K562 (cell line): ENCODE measurements at regions not wholly inside any gene's neighbourhood (a gene's known extent, or its start where the extent isn't known, plus 50 kb on each side); places are given as distances from the start of the nearest gene placed in this dataset.
A peak's percentile ranks its signal among the peaks of the same experiment; 100 is the strongest.

Experiments
- ATAC-seq: fragments of 200-7000 bp; cut with Tn5 transposase; 3 replicates; pipeline ENCODE4 v1.9.1; 2020; ENCODE audit warnings: moderate library complexity
- BruUV-seq: library from RNA; stranded (reverse); fragments of 400-500 nt; replicated peaks from 2 replicates; lab custom pipeline; 2021; lab: Mats Ljungman, UMichigan
- CTCF ChIA-PET: fragments of 300-600 bp; formaldehyde crosslinking; extraction: SDS; loops from one replicate; lab custom pipeline; 2021; ENCODE audit warnings: low intra/inter-chr PET ratio; lab: Yijun Ruan, JAX
- POLR2A ChIA-PET: fragments of 300-600, 350-650 bp; sonication (Branson Sonifier 250); formaldehyde crosslinking; extraction: SDS; loops from one replicate; lab custom pipeline; 2021; ENCODE audit warnings: antibody characterized with exemption, inconsistent platforms; lab: Yijun Ruan, JAX
- DNase-seq, 4 experiments: peaks; one replicate each; pipeline versions ENCODE4 v3.0.0 to v3.0.0-alpha.2; 2011 to 2018; ENCODE audit warnings: low spot score in 3 of 4, mixed read lengths in 3 of 4; ENCODE audit errors: extremely low read depth in 1 of 4
- FAIRE-seq: peaks from 2 replicates; lab custom pipeline; 2011; peaks lifted over from hg19 to GRCh38; lab: Jason Lieb, UNC
- H2AFZ ChIP-seq: 2 replicates; pipeline ENCODE4 v1.6.0; 2011; ENCODE audit warnings: low read depth, low read length, control low read depth, inconsistent platforms
- H3K27ac ChIP-seq: fragments of 200-600 bp; 3 replicates; pipeline ENCODE4 v1.8.0; 2011; ENCODE audit warnings: low read depth, mild to moderate bottlenecking, control low read depth, inconsistent platforms, low read length, moderate library complexity, mixed read lengths; ENCODE audit errors: extremely low read depth
- H3K27me3 ChIP-seq, 2 experiments: fragments of 300-600 bp in 1 of 2; 2 replicates in 1 of 2; 3 replicates in 1 of 2; pipeline versions ENCODE4 v1.6.0 to v1.8.0; 2011; ENCODE audit warnings: inconsistent platforms in 2 of 2, low read length in 2 of 2, mild to moderate bottlenecking in 1 of 2, mixed read lengths in 1 of 2, moderate library complexity in 1 of 2; ENCODE audit not compliant: control insufficient read depth in 2 of 2, insufficient read depth in 2 of 2
- H3K36me3 ChIP-seq: fragments of 300-600 bp; 3 replicates; pipeline ENCODE4 v1.8.0; 2011; ENCODE audit warnings: mild to moderate bottlenecking, low read length, inconsistent platforms; ENCODE audit not compliant: control insufficient read depth, insufficient read depth
- H3K4me1 ChIP-seq, 2 experiments: fragments of 200-600 bp in 1 of 2; replicated peaks in 1 of 2; 2 replicates in 1 of 2; 3 replicates in 1 of 2; pipeline versions ENCODE4 v1.5.1 to v1.8.0; 2011; ENCODE audit warnings: inconsistent platforms in 2 of 2, low read length in 2 of 2, mild to moderate bottlenecking in 1 of 2, mixed read lengths in 1 of 2, moderate library complexity in 1 of 2; ENCODE audit not compliant: control insufficient read depth in 2 of 2, insufficient read depth in 2 of 2
- H3K4me2 ChIP-seq: 2 replicates; pipeline ENCODE4 v1.6.1; 2011; ENCODE audit warnings: low read length, control low read depth, inconsistent platforms, mixed read lengths; ENCODE audit not compliant: insufficient read depth
- H3K4me3 ChIP-seq: fragments of 200-600 bp; sonication (generic), shearing (Covaris generic); 2 replicates; pipeline ENCODE4 v1.5.1; 2016; ENCODE audit warnings: control low read depth, inconsistent platforms
- H3K79me2 ChIP-seq: fragments of 200-600 bp; 3 replicates; pipeline ENCODE4 v1.8.0; 2011; ENCODE audit warnings: low read length, inconsistent platforms; ENCODE audit not compliant: control insufficient read depth, insufficient read depth
- H3K9ac ChIP-seq, 2 experiments: 2 replicates each; pipeline versions ENCODE4 v1.6.0 to v1.6.1; 2011; ENCODE audit warnings: low read depth in 2 of 2, low read length in 2 of 2, control low read depth in 1 of 2, inconsistent platforms in 1 of 2, mild to moderate bottlenecking in 1 of 2, mixed read lengths in 1 of 2; ENCODE audit not compliant: insufficient read depth in 1 of 2
- H3K9me1 ChIP-seq: one replicate; pipeline ENCODE4 v1.6.0; 2011; ENCODE audit warnings: inconsistent platforms, mild to moderate bottlenecking, low read length, moderate library complexity; ENCODE audit not compliant: control insufficient read depth, insufficient read depth
- H3K9me3 ChIP-seq: replicated peaks from 2 replicates; pipeline ENCODE4 v1.5.1; 2011; ENCODE audit warnings: low read depth, low read length, inconsistent platforms; ENCODE audit not compliant: control insufficient read depth, insufficient read depth
- H4K20me1 ChIP-seq: replicated peaks from 2 replicates; pipeline ENCODE4 v1.6.1; 2011; ENCODE audit warnings: low read length, inconsistent platforms, mixed read lengths; ENCODE audit not compliant: control insufficient read depth, insufficient read depth
- ASH1L ChIP-seq: fragments of 450-650 bp; IDR thresholded peaks from 2 replicates; pipeline ENCODE4 v1.6.1; 2018; ENCODE audit warnings: borderline replicate concordance, mild to moderate bottlenecking, low read depth; ENCODE audit not compliant: partially characterized antibody
- HNRNPLL ChIP-seq: fragments of 200-400 bp; formaldehyde crosslinking; IDR thresholded peaks from 2 replicates; pipeline ENCODE4 v1.6.1; 2017; ENCODE audit warnings: low read length, low read depth, mild to moderate bottlenecking; ENCODE audit not compliant: poor library complexity, severe bottlenecking
- HNRNPUL1 ChIP-seq: fragments of 200-400 bp; formaldehyde crosslinking; IDR thresholded peaks from 2 replicates; pipeline ENCODE4 v1.6.1; 2017; ENCODE audit warnings: low read length
- IRF9 ChIP-seq: fragments of 450-650 bp; IDR thresholded peaks from 2 replicates; pipeline ENCODE4 v1.6.1; 2016; ENCODE audit warnings: missing biosample characterization, missing genetic modification characterization
- NRF1 ChIP-seq, 2 experiments: fragments of 450-650 bp; IDR thresholded peaks in 1 of 2; conservative IDR thresholded peaks in 1 of 2; 2 replicates each; pipeline ENCODE4 v1.6.1; 2014; ENCODE audit warnings: mild to moderate bottlenecking in 2 of 2
- RFX1 ChIP-seq: fragments of 450-650 bp; IDR thresholded peaks from 2 replicates; pipeline ENCODE4 v1.6.1; 2016; ENCODE audit warnings: mild to moderate bottlenecking, moderate library complexity
- WGBS: fragments of 100-300 bp; shearing (Covaris generic); methylation state at CpG from one replicate; pipeline ENCODE4 v1.1.6; 2016; ENCODE audit warnings: low coverage, mixed read lengths; ENCODE audit not compliant: insufficient coverage; ENCODE audit errors: missing lambda C conversion rate; 5-methylcytosine and 5-hydroxymethylcytosine counted together
- in situ Hi-C: fragments of 300-500 bp; cut with MboI; formaldehyde crosslinking; loops from 4 replicates; pipeline ENCODE4 v1.15.0; 2018; ENCODE audit warnings: inconsistent platforms, mixed read lengths
- intact Hi-C: fragments of 100-400 bp; cut with micrococcal nuclease; formaldehyde crosslinking; loops from 2 replicates; pipeline ENCODE4 v1.14.2; 2022

GRCh38 chr7:155928583-155928982 is 116.3 kb upstream of the SHH start:
- Histone ChIP-seq H3K4me1 (no peaks in the 10 kb centered on the region), H2AFZ (no peak overlapping the region), H3K4me3 (no peak overlapping the region), H3K4me2 (no peak overlapping the region), H3K9me3 (peaks cover 1% of the 10 kb centered on the region; the same call in 1 of the 2 replicates), H3K36me3 (no peaks in the 10 kb centered on the region), H3K27ac (no peak overlapping the region), H3K27me3 (peaks cover 10 to 48% of the 10 kb centered on the region in 2 experiments; a peak in 4 of 5 replicates), H4K20me1 (no peaks in the 10 kb centered on the region), H3K9me1 (peaks cover 4% of the 10 kb centered on the region), H3K9ac (no peak overlapping the region), H3K79me2 (no peaks in the 10 kb centered on the region)
- ATAC-seq (no peak), DNase-seq (no peak), FAIRE-seq (no peak)
- 2% methylated on average over 13 of the region's 13 CpGs for WGBS
- POLR2A ChIA-PET = no interaction called here
- in situ Hi-C loops (no loop called here), intact Hi-C loops (no loop called here)
- BruUV-seq = no TSS peak
- TF ChIP-seq HNRNPUL1 = no peak
- TF ChIP-seq RFX1 = no peak
- 0 out of 4 replicates have a peak, but pooled peaks of 1 of the 2 experiments have one; percentile 20 for TF ChIP-seq NRF1 (conservative IDR thresholded peaks at IDR 0.05 in 1 of 2, IDR thresholded peaks at IDR 0.05 in 1 of 2)
- TF ChIP-seq HNRNPLL = no peak
- no peak for TF ChIP-seq IRF9 (tag)
- no peak for TF ChIP-seq ASH1L
- CTCF ChIA-PET = no interaction called here
